HEK293T (cell line): ENCODE measurements at regions not wholly inside any gene's neighbourhood (a gene's known extent, or its start where the extent isn't known, plus 50 kb on each side); places are given as distances from the start of the nearest gene placed in this dataset.

ENCODE experiments used
- CTCF ChIA-PET: fragments of 350-600 bp; formaldehyde crosslinking; extraction: SDS; loops from one replicate; lab custom pipeline; 2021; ENCODE audit warnings: antibody characterized with exemption, inconsistent platforms; lab: Yijun Ruan, JAX
- POLR2A ChIA-PET: fragments of 350-600 bp; formaldehyde crosslinking; extraction: SDS; loops from one replicate; lab custom pipeline; 2020; ENCODE audit warnings: antibody characterized with exemption, inconsistent platforms; lab: Yijun Ruan, JAX
- DNase-seq: peaks from one replicate; pipeline ENCODE4 v3.0.0; 2012; ENCODE audit warnings: mixed read lengths; ENCODE audit errors: extremely low spot score
- ARNT ChIP-seq: fragments of 450-650 bp; IDR thresholded peaks from 2 replicates; pipeline ENCODE4 v1.6.1; 2017; ENCODE audit warnings: mild to moderate bottlenecking
- BHLHE40 ChIP-seq: fragments of 450-650 bp; IDR thresholded peaks from 2 replicates; pipeline ENCODE4 v1.6.1; 2016; ENCODE audit warnings: mild to moderate bottlenecking, moderate library complexity, borderline replicate concordance
- CTBP1 ChIP-seq: fragments of 450-650 bp; IDR thresholded peaks from 2 replicates; pipeline ENCODE4 v1.6.1; 2016; ENCODE audit warnings: borderline replicate concordance
- ELF4 ChIP-seq: fragments of 450-650 bp; IDR thresholded peaks from 2 replicates; pipeline ENCODE4 v1.6.1; 2017; ENCODE audit warnings: antibody characterized with exemption
- FOXA1 ChIP-seq: fragments of 450-650 bp; IDR thresholded peaks from 2 replicates; pipeline ENCODE4 v1.6.1; 2016; ENCODE audit warnings: mild to moderate bottlenecking
- FOXK2 ChIP-seq: fragments of 450-650 bp; IDR thresholded peaks from 2 replicates; pipeline ENCODE4 v1.6.1; 2016; ENCODE audit warnings: mild to moderate bottlenecking
- FOXM1 ChIP-seq: fragments of 450-650 bp; IDR thresholded peaks from 2 replicates; pipeline ENCODE4 v1.6.1; 2017; ENCODE audit warnings: mild to moderate bottlenecking, borderline replicate concordance
- HDGF ChIP-seq: fragments of 450-650 bp; IDR thresholded peaks from 2 replicates; pipeline ENCODE4 v1.6.1; 2017; ENCODE audit warnings: antibody characterized with exemption, borderline replicate concordance
- L3MBTL2 ChIP-seq: fragments of 450-650 bp; conservative IDR thresholded peaks from 2 replicates; pipeline ENCODE4 v1.6.1; 2016; ENCODE audit warnings: mild to moderate bottlenecking
- LEF1 ChIP-seq: fragments of 450-650 bp; IDR thresholded peaks from 2 replicates; pipeline ENCODE4 v1.6.1; 2017; ENCODE audit warnings: mild to moderate bottlenecking, borderline replicate concordance
- NFRKB ChIP-seq: fragments of 450-650 bp; IDR thresholded peaks from 2 replicates; pipeline ENCODE4 v1.6.1; 2016; ENCODE audit warnings: mild to moderate bottlenecking, moderate library complexity
- PKNOX1 ChIP-seq: fragments of 450-650 bp; IDR thresholded peaks from 2 replicates; pipeline ENCODE4 v1.6.1; 2016
- SP1 ChIP-seq: fragments of 450-650 bp; IDR thresholded peaks from 2 replicates; pipeline ENCODE4 v1.6.1; 2017
- SUZ12 ChIP-seq: fragments of 450-650 bp; IDR thresholded peaks from 2 replicates; pipeline ENCODE4 v1.6.1; 2016; ENCODE audit warnings: mild to moderate bottlenecking
- TARDBP ChIP-seq: fragments of 450-650 bp; IDR thresholded peaks from 2 replicates; pipeline ENCODE4 v1.6.1; 2016
- ZNF384 ChIP-seq: fragments of 450-650 bp; IDR thresholded peaks from 2 replicates; pipeline ENCODE4 v1.6.1; 2016

GRCh38 chrX:99507768-99508167 lies 902.3 kb downstream of the PCDH19 start:
- CTCF ChIA-PET: no interaction called here
- POLR2A ChIA-PET: no interaction called here
- no peak for DNase-seq
- TF ChIP-seq FOXM1 (no peak), BHLHE40 (no peak), FOXK2 (no peak), LEF1 (no peak), ARNT (no peak), ELF4 (no peak), CTBP1 (no peak), SUZ12 (no peak), SP1 (no peak), TARDBP (no peak), L3MBTL2 (no peak), NFRKB (no peak), HDGF (no peak), PKNOX1 (no peak), FOXA1 (no peak)

- ChIA-PET CTCF (no interaction called here), POLR2A (no interaction called here)
- no peak for DNase-seq
- no peak for TF ChIP-seq FOXA1
- no peak for TF ChIP-seq FOXM1
- no peak for TF ChIP-seq L3MBTL2
- TF ChIP-seq ELF4: no peak
- no peak for TF ChIP-seq TARDBP
- TF ChIP-seq FOXK2: no peak
- no peak for TF ChIP-seq NFRKB
- TF ChIP-seq ZNF384: no peak
- TF ChIP-seq HDGF: no peak
- no peak for TF ChIP-seq PKNOX1
- no peak for TF ChIP-seq BHLHE40
- TF ChIP-seq CTBP1: no peak
- no peak for TF ChIP-seq ARNT
- no peak for TF ChIP-seq SP1
- no peak for TF ChIP-seq LEF1
- no peak for TF ChIP-seq SUZ12
Observed at GRCh38 chrX:99495453-99495852, 914.6 kb downstream of the PCDH19 start.

DNA sequence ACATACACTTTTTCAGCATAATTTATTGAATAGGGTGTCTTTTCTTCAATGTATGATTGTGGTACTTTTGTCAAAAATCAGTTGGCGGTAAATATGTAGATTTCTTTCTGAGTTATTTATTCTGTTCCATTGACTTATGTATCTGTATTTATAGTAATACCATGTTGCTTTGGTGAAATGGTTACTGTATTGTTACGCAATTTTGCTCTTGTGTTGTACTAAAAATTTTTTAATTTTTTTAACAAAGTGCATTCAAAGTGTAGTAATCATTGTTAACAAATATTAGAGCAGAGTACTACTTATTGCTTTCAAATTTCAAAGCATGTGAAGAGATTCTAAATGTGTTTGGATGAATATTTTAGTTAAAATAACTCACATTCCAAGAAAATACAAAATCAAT lies 915.4 kb downstream of the PCDH19 start:
- ChIA-PET POLR2A (no interaction called here), CTCF (no interaction called here)
- no peak for TF ChIP-seq CTBP1
- no peak for TF ChIP-seq ZNF384
- no peak for TF ChIP-seq FOXA1
- no peak for TF ChIP-seq LEF1
- no peak for TF ChIP-seq NFRKB
- TF ChIP-seq L3MBTL2: no peak
- DNase-seq: no peak

DNA sequence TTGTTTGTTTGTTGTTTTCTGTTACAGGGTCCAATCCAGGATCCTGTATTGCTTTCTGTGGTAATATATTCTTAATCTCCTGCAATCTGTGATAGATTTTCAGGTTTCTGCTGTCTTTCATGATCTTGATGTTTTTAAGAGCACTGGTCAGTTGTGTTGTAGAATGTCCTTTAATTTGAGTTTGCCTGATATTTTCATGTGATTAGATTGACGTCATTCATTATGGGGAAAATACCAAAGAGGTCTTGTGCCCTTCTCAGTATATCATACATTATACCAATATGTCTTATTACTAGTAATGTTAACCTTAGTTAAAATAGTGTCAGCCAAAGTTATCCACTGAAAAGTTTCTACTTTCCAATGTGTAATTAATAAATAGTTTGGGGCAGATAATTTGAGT lies 929.3 kb downstream of the PCDH19 start:
- DNase-seq: no peak
- POLR2A ChIA-PET: no interaction called here
- CTCF ChIA-PET: no interaction called here
- no peak for TF ChIP-seq FOXA1
- TF ChIP-seq ZNF384: no peak
- TF ChIP-seq BHLHE40: no peak
- no peak for TF ChIP-seq FOXK2
- TF ChIP-seq CTBP1: no peak
- no peak for TF ChIP-seq LEF1
- no peak for TF ChIP-seq HDGF
- TF ChIP-seq TARDBP: no peak
- no peak for TF ChIP-seq ARNT
- no peak for TF ChIP-seq ELF4
- no peak for TF ChIP-seq L3MBTL2
- TF ChIP-seq FOXM1: no peak
- no peak for TF ChIP-seq NFRKB
- no peak for TF ChIP-seq SP1
- TF ChIP-seq PKNOX1: no peak
- no peak for TF ChIP-seq SUZ12

- DNase-seq: no peak
Observed at GRCh38 chrX:99469439-99469838, 940.6 kb downstream of the PCDH19 start.

More at GRCh38 chrX:99469439-99469838, 940.6 kb downstream of the PCDH19 start:
- TF ChIP-seq FOXK2: no peak
- TF ChIP-seq FOXA1: no peak
- no peak for TF ChIP-seq PKNOX1
- TF ChIP-seq TARDBP: no peak
- no peak for TF ChIP-seq FOXM1
- TF ChIP-seq SUZ12: no peak
- TF ChIP-seq SP1: no peak
- no peak for TF ChIP-seq BHLHE40
- TF ChIP-seq ARNT: no peak
- TF ChIP-seq NFRKB: no peak
- TF ChIP-seq ELF4: no peak
- no peak for TF ChIP-seq LEF1
- TF ChIP-seq CTBP1: no peak
- TF ChIP-seq ZNF384: no peak
- no peak for TF ChIP-seq HDGF
- no peak for TF ChIP-seq L3MBTL2
- ChIA-PET POLR2A (no interaction called here), CTCF (no interaction called here)
